GM18858 (cell line): ENCODE measurements at regions not wholly inside any gene's neighbourhood (a gene's known extent, or its start where the extent isn't known, plus 50 kb on each side); places are given as distances from the start of the nearest gene placed in this dataset.

Experiments
- ATAC-seq: cut with Tn5 transposase; IDR thresholded peaks from one replicate; pipeline ENCODE4 v1.9.1; 2021; ENCODE audit not compliant: unreplicated experiment

- ATAC-seq: no peak
Measured at GRCh38 chr2:144217853-144218633, 301.9 kb downstream of the ZEB2 start.

GRCh38 chr2:144215701-144216675, 303.9 kb downstream of the ZEB2 start:
- peak; percentile 54 for ATAC-seq

GRCh38 chr2:144215207-144215606, 304.7 kb downstream of the ZEB2 start:
- ATAC-seq: no peak

GRCh38 chr2:144213797-144214196, 306.1 kb downstream of the ZEB2 start:
- peak; percentile 88 for ATAC-seq

- no peak for ATAC-seq
Measured at GRCh38 chr2:144211826-144212225, 308.1 kb downstream of the ZEB2 start.

- no peak for ATAC-seq
Measured at GRCh38 chr2:144211065-144211464, 308.9 kb downstream of the ZEB2 start.

- no peak for ATAC-seq
Measured at GRCh38 chr2:144210076-144210475, 309.8 kb downstream of the ZEB2 start.

GRCh38 chr2:144208924-144209323, 311.0 kb downstream of the ZEB2 start:
- no peak for ATAC-seq

- no peak for ATAC-seq
Measured at GRCh38 chr2:144206019-144206418, 313.9 kb downstream of the ZEB2 start.

- ATAC-seq: no peak
Measured at GRCh38 chr2:144201868-144202468, 318.0 kb downstream of the ZEB2 start.

GRCh38 chr2:144201126-144201525, 318.8 kb downstream of the ZEB2 start:
- ATAC-seq: no peak

- ATAC-seq: no peak
Measured at GRCh38 chr2:144198116-144198515, 321.8 kb downstream of the ZEB2 start.

- ATAC-seq: peak; percentile 55
Measured at GRCh38 chr2:144194326-144195071, 325.4 kb downstream of the ZEB2 start.

GRCh38 chr2:144190908-144191605, 328.9 kb downstream of the ZEB2 start:
- no peak for ATAC-seq

- ATAC-seq: peak; percentile 98
Measured at GRCh38 chr2:144183727-144184126, 336.2 kb downstream of the ZEB2 start.

- ATAC-seq: no peak
Measured at GRCh38 chr2:144181001-144181400, 338.9 kb downstream of the ZEB2 start.

GRCh38 chr2:144180131-144180530, 339.8 kb downstream of the ZEB2 start:
- no peak for ATAC-seq

- no peak for ATAC-seq
Measured at GRCh38 chr2:144170179-144170578, 349.7 kb downstream of the ZEB2 start.

GRCh38 chr2:144166743-144167142, 353.2 kb downstream of the ZEB2 start:
- ATAC-seq: no peak

GRCh38 chr2:144165599-144166250, 354.2 kb downstream of the ZEB2 start:
- no peak for ATAC-seq
